ENCODE measurements at regions not wholly inside any gene's neighbourhood (a gene's known extent, or its start where the extent isn't known, plus 50 kb on each side); places are given as distances from the start of the nearest gene placed in this dataset.

- ATAC-seq (no peak), FAIRE-seq (no peak), DNase-seq (ENCODE audit: extremely low read depth in 1 of 4, low spot score in 3 of 4) (no peak)
- Histone ChIP-seq H3K9me3 (replicated peaks; ENCODE audit: control insufficient read depth, insufficient read depth, low read depth, low read length) (no peaks in the 10 kb centered on the region), H3K27ac (ENCODE audit: extremely low read depth, low read depth, low read length) (no peak overlapping the region), H3K4me2 (ENCODE audit: insufficient read depth, low read length) (no peak overlapping the region), H3K4me3 (no peak overlapping the region), H3K79me2 (ENCODE audit: control insufficient read depth, insufficient read depth, low read length) (no peaks in the 10 kb centered on the region), H3K36me3 (ENCODE audit: control insufficient read depth, insufficient read depth, low read length) (no peaks in the 10 kb centered on the region), H3K27me3 (ENCODE audit: control insufficient read depth in 2 of 2, insufficient read depth in 2 of 2, low read length in 2 of 2) (no peaks in the 10 kb centered on the region; a peak in 1 of 5 replicates), H3K4me1 (replicated peaks in 1 of 2; ENCODE audit: control insufficient read depth in 2 of 2, insufficient read depth in 2 of 2, low read length in 2 of 2) (no peaks in the 10 kb centered on the region), H4K20me1 (replicated peaks; ENCODE audit: control insufficient read depth, insufficient read depth, low read length) (no peaks in the 10 kb centered on the region), H3K9me1 (ENCODE audit: control insufficient read depth, insufficient read depth, low read length) (no peaks in the 10 kb centered on the region), H2AFZ (ENCODE audit: low read depth, low read length) (no peak overlapping the region), H3K9ac (ENCODE audit: insufficient read depth in 1 of 2, low read depth in 2 of 2, low read length in 2 of 2) (no peak overlapping the region)
- POLR2A ChIA-PET: no interaction called here
- CTCF ChIA-PET (ENCODE audit: low intra/inter-chr PET ratio): no interaction called here
- intact Hi-C loops (cut with micrococcal nuclease) (no loop called here), in situ Hi-C loops (cut with MboI) (no loop called here)
- 0% methylated on average over 2 of the region's 2 CpGs for WGBS (ENCODE audit: insufficient coverage, low coverage, missing lambda C conversion rate)
- TF ChIP-seq GATAD2B (IDR thresholded peaks at IDR 0.05; ENCODE audit: borderline replicate concordance) (no peak), SOX6 (IDR thresholded peaks at IDR 0.05) (no peak), ETS2 (tag; IDR thresholded peaks at IDR 0.05; ENCODE audit: borderline replicate concordance, poor library complexity, severe bottlenecking) (no peak), RBM25 (IDR thresholded peaks at IDR 0.05; ENCODE audit: low read depth, low read length, severe bottlenecking) (no peak), E2F1 (CRISPR knock-in tag; IDR thresholded peaks at IDR 0.05) (no peak), NONO (IDR thresholded peaks at IDR 0.05; ENCODE audit: low read depth in 2 of 2, low read length in 1 of 2) (no peak), NFYB (IDR thresholded peaks at IDR 0.05; ENCODE audit: extremely low read depth, insufficient read length) (no peak), KAT8 (IDR thresholded peaks at IDR 0.05; ENCODE audit: low read depth) (no peak)
- TF ChIP-seq, protein P1, sequence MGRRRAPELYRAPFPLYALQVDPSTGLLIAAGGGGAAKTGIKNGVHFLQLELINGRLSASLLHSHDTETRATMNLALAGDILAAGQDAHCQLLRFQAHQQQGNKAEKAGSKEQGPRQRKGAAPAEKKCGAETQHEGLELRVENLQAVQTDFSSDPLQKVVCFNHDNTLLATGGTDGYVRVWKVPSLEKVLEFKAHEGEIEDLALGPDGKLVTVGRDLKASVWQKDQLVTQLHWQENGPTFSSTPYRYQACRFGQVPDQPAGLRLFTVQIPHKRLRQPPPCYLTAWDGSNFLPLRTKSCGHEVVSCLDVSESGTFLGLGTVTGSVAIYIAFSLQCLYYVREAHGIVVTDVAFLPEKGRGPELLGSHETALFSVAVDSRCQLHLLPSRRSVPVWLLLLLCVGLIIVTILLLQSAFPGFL (CRISPR knock-in tag; IDR thresholded peaks at IDR 0.05): no peak
- TF ChIP-seq, protein P2, sequence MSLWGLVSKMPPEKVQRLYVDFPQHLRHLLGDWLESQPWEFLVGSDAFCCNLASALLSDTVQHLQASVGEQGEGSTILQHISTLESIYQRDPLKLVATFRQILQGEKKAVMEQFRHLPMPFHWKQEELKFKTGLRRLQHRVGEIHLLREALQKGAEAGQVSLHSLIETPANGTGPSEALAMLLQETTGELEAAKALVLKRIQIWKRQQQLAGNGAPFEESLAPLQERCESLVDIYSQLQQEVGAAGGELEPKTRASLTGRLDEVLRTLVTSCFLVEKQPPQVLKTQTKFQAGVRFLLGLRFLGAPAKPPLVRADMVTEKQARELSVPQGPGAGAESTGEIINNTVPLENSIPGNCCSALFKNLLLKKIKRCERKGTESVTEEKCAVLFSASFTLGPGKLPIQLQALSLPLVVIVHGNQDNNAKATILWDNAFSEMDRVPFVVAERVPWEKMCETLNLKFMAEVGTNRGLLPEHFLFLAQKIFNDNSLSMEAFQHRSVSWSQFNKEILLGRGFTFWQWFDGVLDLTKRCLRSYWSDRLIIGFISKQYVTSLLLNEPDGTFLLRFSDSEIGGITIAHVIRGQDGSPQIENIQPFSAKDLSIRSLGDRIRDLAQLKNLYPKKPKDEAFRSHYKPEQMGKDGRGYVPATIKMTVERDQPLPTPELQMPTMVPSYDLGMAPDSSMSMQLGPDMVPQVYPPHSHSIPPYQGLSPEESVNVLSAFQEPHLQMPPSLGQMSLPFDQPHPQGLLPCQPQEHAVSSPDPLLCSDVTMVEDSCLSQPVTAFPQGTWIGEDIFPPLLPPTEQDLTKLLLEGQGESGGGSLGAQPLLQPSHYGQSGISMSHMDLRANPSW (CRISPR knock-in tag; IDR thresholded peaks at IDR 0.05): no peak
- TF ChIP-seq, protein P3, sequence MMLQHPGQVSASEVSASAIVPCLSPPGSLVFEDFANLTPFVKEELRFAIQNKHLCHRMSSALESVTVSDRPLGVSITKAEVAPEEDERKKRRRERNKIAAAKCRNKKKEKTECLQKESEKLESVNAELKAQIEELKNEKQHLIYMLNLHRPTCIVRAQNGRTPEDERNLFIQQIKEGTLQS (IDR thresholded peaks at IDR 0.05): no peak
- TF ChIP-seq, protein P3 (CRISPR knock-in tag; conservative IDR thresholded peaks at IDR 0.05): no peak
- no TSS peak for BruUV-seq (replicated peaks)
Measured at GRCh38 chr18:11467611-11468010, 141.8 kb upstream of the SLC35G4 start.

Data from K562 (cell line).